NCI-H82 treated with DMSO at 0.1 percent for 48 hours (cell line): ENCODE measurements at regions not wholly inside any gene's neighbourhood (a gene's known extent, or its start where the extent isn't known, plus 50 kb on each side); places are given as distances from the start of the nearest gene placed in this dataset.
"Not testable (repeated sequence)": the region's sequence is repeated elsewhere in the genome, so short reads cannot be mapped to it uniquely, and the experiment has no call there.

Experiments
- DNase-seq: peaks from one replicate; lab custom pipeline; 2025; ENCODE audit not compliant: unreplicated experiment; lab: John Stamatoyannopoulos, UW

DNA sequence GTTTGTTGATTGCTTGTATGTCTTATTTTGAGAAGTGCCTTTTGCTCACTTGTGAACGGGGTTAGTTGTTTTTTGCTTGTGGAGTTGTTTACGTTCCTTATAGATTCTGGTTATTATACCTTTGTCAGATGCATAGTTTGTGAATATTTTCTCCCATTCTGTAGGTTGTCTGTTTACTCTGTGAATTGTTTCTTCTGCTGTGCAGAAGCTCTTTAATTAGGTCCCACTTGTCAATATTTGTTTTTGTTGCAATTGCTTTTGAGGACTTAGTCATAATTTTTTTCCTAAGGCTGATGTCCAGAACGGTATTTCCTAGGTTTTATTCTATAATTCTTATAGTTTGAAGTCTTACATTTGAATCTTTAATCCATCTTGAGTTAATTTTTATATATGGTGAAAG, 285.3 kb upstream of the GADL1 start:
- DNase-seq, result no peak

DNA sequence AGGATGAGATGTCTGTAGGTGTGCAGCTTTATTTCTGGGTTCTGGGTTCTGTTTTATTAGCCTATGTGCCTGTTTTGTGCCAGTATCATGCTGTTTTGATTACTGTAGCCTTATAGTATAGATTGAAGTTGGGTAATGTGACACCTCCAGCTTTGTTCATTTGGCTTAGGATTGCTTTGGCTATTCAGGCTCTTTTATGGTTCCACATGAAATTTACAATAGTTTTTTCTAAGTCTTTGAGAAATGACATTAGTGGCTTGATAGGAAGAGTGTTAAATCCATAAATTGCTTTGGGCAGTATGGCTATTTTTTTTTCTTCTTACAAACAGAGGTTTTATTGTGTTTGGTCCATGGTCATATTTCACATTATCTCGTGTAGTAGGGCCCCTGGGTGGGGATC, 285.8 kb upstream of the GADL1 start:
- DNase-seq, result no peak

DNA sequence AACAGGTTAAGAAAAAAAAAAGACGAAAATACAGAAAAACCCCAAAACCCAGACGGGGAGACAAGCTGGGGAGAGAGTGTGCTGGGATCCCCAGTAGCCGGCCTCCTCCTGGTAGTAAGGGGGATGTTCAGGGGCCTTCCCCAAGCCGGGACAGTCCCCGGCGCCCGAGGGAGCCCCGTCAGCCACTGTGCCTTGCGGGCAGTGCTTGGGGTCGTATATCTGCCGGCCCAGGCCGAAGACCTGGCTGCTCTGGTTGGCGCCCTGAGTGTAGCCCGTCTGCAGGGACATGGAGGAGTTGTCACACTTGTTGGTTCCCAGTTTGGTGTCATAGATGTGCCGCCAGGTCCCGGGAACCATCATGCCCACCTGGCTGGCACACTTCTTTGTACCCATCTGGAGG, 287.2 kb upstream of the GADL1 start:
- DNase-seq, result no peak

DNA sequence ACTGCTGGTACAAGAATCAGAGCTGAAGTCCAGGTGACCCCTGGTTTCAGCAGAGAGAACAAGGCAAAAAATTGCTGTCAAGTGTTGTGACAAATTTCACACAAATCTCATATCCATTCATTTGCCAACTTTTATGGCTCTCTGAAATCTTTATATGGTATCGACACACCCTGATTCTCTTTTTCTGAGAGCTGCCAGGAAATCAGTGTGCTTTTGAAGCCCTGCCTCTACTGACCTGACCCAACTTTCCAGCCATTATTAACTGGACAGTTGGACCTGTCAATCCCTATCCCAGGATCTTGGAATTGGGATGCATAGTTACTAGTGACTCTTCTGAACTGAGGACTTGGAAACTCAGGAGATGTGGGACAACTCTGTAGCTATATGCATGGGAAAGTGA, 288.2 kb upstream of the GADL1 start:
- no peak for DNase-seq

DNA sequence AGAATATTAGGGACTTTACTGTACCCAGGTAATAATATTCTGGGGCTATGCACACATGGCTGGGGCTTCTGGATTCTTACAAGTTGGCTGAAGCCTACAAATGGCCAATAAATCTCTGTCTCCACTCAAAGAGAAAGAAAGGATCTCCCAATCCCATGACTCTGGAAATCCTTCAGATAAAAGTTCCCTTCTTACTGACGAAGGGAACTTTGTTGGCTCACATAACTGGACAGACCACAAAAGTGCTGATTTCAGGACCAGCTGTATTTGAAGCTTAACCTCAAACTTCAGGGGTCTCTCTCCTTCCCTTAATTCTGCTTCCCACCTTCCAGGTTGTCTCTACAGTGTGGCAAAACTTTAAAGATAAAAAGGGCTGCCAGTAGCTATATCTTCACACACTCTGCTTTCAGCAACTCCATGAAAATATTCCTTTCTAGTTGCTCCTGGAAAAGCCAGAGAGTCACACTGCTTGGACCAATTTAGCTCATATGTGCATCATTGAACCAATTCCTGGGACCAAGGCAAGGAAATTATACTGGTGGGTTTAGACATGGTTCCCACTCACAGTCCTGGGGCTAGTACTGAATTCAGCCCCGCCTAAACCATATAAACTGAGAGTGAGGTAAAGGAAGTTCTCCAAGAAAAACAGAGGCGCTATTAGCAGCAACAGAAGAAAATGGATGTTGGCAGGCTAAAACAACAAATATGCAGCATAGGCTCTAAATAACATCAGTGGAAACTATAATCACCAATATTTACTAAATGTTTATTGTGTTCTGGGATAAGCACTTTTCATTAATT, 290.0 kb upstream of the GADL1 start:
- no peak for DNase-seq

DNA sequence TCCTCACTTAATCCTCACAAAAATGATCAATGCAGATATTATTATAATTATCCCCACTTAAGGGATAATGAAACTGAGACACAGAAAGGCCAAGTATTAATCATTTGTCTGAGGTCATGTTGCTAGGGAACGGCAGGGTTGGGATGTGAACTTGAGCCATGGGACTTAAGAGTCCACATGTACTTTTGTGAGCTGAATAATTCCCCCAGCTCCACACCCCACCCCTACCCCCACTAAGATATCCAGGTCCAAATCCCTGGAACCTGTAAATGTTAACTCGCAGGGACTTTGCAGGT, 290.5 kb upstream of the GADL1 start:
- no peak for DNase-seq

DNA sequence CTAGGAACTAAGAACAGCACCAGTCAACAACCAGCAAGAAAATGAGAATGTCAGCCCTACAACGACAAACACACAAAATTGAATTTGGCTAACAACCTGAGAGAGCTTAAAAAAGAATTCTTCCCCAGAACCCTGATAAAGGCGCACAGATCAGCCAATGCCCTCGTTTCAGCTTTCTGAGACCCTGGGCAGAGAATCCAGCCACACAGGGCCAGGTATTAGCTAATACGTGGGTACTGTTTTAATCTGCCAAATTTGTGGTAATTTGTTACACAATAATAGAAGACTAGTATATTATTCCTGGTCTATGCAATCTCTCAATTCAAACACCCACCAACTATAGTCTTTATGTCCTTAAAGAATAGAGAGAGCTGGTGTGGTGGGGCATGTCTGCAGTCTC, 291.6 kb upstream of the GADL1 start:
- no peak for DNase-seq

DNA sequence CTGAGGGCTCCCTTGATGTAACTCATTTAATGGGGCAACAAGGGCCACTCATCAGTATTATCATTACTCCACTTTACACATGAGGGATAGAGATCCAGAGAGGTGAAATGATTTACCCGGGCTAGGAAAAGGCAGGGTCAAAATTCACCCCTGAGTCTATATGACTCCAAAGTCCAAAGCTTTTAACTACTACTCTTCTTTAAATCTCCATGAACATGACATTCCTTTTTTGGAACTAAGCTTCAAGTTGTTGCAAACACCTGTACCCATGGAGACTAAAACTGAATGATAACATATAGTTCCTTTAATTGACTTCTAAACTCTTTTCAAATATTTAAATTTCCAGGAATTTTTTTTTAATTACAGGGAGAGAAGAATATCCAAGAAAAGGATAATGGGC, 292.9 kb upstream of the GADL1 start:
- DNase-seq, result no peak

DNA sequence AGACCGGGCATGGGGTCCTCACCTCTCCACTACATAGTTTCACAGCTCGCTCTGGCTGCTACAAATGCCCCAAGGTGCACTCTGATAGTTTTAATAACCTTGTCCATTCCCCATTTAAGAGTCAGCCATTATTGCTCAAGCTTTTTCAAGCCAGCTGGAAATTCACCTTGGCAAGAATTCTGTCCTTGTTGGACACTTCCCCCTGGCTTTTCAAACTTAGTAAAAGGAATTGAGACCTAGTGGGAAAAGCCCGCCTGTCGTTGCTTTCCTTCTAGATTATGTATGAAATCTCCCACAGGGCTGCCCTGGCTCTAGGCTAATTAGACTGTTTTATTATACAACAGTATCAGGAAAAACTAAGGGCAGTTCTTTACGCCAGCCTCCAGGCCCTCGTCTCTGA, 293.7 kb upstream of the GADL1 start:
- no peak for DNase-seq

DNA sequence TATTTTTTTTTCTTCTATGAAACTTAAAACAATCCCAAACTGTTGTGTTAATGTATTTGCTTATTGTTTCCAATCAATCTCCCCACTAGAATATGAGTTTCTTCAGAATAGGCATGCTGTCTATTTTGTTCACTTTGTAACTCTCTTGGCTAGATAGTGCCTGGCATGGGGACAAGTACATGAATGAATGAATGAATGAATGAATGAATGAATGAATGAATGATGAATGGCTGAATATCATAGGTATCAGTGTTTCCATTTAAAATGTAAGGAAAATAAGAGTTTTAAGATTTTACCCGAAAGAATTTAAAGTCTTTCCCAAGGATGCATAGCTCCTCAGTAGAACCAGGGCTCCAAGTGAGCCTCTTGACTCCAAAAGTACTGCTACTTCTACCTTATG, 294.9 kb upstream of the GADL1 start:
- no peak for DNase-seq

DNA sequence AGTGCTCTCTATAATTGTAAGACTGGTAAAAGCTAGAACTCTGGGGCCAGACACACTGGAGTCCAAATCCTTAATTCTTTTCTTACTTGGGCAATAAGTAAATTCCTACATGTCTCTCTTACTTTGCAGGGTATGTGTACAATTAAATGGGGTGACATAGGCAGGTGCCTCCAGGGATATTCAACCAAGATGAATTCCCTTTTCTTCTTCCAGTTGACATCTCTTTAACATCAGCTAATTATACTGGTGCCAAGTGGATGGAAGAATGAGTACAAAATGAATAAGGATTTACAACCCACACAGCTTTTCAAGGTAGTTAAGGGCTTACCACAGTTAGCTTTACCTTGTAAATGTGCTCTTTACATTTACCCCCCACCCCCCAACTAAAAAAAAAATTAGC, 295.5 kb upstream of the GADL1 start:
- no peak for DNase-seq

DNA sequence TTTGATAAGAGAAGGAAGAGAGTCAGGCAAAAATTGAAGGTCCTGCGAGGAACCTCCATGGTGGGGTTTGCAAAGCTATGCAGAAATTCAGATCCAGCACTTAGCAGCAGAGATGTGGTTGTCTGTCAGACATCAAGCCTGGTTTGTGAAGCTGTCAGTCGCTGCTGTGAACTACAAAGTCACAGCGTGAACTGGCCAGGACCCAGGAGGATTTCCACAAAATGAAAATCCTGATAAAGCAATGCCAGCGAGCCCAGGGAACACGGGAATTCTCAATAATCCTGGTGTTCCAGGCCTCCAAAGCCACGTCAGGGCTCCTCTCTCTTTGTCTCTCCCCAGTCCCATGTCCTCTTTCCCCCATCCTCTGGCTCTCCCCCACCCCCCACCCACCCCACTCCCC, 296.9 kb upstream of the GADL1 start:
- no peak for DNase-seq

DNA sequence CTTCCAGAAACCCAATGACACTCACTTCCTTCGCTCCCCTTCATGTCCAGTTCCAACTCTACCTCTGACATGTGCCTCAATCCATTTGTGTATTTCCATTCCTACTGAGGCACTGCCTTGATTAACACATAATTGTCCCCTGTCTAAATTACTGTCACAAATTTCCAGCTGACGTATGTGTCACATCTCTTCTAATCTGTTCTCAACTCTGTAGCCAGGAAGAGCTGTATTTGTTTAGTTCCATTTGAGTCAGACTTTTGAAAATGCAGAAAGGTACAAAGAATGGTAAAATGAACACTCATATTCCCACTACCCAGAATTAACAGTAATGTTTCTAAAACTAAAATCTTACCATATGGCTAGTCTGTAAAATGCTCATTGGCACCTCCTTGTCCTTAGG, 299.0 kb upstream of the GADL1 start:
- DNase-seq, result no peak

DNA sequence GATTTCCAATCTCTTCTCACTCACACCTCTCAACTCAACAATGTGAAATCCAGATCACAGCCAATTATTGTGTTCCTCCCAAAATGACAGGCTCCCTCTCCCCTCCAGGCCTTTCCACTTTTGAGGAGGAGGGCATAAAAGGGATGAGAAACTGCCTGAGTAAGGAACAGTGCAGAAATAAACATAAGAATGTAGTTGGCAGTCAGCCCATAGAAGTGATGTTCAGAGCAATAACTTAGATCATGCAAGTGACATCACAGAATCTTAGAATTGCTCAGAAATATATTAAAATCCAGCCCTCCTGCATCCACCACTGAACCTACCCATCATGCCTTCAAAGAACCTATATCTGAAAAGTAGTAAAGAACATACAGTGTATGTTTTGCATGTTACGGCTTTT, 299.4 kb upstream of the GADL1 start:
- no peak for DNase-seq

DNA sequence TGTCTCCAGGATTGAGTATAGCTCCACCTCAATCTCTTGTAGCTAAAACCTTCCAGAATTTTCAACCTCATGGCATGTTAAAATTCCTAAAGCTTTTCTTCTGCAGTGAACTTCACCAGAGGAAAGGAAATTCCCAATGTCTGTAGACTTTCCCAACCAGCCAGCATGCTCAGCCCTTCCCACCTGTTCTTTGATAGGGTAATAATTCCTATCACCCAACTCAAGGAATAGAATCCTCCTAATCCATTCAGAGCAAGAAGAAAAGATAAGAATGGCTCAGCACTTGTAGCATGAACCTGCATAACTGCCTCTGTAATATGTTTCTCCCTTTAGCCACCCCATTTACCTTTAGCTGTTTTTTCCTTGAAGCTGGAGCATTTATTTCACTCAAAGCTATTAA, 301.8 kb upstream of the GADL1 start:
- DNase-seq, result no peak

DNA sequence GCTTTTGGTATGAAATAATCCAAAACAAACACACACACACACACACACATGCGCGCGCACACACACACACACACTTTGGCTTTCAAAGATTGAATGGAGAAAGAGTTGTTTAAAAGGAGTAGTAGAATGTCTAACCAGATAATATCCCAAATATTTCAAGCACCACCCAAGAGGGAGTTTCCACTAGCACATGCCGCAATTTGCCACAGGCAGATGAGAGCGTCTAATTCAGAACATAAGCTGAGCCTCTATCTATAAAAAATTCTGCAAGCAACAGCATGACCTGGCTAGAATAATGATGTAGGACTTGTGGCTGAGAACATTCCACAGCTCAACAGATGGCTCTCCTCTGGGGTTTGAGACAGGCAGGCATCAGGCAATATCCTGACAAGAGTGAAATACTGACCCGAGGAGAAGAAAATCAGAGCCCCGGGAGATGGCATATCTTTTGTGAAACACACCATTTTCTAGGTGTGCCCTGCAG, 302.5 kb upstream of the GADL1 start:
- no peak for DNase-seq

DNA sequence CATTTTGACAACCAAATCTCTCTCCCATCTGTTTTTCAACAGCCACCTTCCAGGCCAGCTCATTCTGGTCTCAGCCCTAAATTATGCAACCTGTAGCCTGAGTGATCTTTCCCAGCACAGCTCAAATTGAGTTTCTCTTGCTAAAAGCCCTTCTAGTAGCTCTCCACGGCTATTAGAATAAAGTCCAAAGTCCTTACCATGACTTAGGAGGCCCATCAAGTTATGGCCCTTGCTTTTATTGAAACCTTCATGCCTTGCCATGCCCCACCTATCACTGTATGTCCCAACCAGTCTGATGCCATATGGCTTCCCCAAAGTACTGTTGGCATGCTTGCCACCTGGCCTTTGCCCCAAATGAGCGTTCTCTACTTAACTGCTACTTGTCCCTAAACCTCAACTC, 303.5 kb upstream of the GADL1 start:
- no peak for DNase-seq

DNA sequence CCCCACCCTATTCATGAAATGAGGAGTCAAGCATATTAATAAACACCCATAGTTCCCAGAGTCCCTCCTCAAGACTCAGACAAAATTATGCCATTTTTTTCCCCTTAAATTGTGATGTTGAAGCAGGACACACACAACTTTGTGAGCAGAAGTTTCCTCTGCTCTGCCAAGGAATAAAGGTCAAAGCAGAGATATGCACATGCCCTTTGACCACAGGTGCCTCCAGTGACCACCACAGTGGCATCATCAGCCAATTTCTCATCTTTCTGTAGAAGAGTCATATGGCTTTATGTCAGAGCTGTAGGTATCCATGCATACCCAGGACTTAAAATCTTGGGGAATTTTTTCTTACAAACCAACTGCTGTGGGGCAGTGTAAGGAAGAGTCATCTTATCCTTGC, 304.4 kb upstream of the GADL1 start:
- no peak for DNase-seq

DNA sequence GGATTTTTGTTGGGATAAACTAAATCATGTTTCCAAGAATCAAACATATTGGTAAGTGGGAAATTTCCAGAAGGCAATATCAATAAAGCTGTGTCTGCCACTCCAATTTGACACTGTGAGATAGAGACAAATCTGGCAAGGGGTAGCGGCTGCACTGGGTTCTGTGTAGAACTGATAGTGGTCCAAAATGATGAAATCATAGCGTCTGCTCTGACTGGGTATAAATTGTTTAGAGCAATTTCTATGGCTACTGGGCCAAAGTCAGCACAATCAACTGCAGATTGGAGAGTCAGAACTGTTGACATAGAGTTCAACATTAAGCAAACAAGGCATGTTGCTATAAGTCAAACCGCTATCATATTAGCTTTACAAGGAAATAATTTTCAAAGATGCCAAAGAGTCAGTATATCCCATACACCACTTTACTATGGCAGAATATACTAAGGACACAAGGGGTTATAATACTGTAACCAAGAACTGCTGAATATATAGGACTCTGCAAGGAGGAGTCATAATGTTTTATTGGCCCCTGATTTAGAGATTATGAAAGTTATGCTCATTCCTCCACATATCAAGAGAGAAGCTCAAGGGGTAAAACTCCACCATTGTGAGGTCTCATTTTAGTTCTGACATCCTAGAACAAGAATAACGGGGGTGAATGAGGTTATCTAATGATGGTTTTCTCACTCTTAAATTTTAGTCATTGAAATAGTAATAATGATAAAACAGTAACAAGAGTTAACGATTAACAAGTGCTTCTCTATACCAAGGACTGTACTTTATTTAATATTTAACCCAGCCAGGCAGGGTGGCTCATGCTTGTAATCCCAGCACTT, 309.7 kb upstream of the GADL1 start:
- no peak for DNase-seq

DNA sequence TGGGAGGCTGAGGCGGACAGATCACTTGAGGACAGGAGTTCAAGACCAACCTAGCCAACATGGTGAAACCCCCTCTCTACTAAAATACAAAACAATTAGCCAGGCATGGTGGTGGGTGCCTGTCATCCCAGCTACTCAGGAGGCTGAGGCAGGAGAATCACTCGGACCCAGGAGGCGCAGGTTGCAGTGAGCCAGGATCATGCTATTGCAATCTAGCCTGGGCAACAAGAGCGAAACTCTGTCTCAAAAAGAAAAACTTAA, 310.3 kb upstream of the GADL1 start:
- DNase-seq, result not testable (repeated sequence)

DNA sequence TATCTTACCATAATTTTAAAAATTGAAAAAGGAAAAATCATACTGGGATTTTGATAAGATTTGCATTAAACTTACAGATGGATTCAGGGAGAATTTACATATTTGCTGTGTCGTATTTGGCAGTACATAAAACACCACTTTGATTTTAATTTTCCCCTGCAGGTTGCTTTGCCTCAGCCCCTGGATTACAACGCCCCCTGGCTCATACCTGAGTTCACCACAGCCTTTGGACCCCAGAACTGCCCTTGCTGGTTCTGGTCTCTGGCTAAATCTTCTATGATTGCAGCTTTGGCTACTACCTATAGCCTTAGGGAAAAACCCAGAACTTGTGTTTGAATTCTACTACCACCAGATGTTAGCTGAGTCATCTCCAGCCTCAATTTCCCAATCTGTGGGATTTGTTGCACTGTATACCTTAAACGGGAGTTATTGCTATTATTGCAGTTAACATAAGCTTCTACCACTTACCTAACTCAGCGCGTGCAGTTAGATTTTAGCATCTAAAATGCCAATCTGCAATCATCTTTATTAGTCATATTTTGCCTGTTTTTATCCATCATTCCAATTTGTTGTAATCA, 315.7 kb upstream of the GADL1 start:
- DNase-seq, result no peak

DNA sequence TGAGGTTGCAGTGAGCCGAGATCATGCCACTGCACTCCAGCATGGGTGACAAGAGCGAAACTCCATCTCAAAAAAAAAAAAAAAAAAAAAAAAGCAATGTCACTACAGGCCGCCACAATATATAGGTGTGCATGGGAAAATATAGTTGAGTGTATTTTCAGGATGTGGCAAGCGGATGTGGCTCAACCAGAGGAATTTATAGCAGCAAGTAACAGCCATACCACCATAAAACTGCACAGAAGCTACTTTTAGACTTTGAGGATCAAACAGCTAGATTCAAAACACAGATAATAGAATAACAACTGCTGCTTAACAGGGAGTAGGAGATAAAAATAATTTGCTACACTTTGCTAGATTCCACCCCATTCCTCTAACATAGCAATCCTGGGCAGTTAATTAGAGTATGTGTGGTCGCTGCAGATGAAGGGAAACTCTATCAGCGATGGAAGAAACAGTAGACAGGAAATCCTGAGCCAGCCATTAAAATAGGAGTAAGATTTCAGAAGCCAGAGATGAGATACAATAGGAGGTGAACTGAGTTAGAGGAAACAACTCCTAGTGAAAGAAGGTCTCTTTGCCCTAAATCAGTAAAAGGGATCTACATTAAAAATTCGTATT, 318.7 kb upstream of the STT3B start:
- no peak for DNase-seq
